ENCODE measurements at regions not wholly inside any gene's neighbourhood (a gene's known extent, or its start where the extent isn't known, plus 50 kb on each side); places are given as distances from the start of the nearest gene placed in this dataset.
"Not testable (repeated sequence)": the region's sequence is repeated elsewhere in the genome, so short reads cannot be mapped to it uniquely, and the experiment has no call there.

GRCh38 chr3:198096015-198096414 lies 136.0 kb downstream of the LMLN start:
- no peak for ATAC-seq
- no peak for TF ChIP-seq RARB (CRISPR knock-in tag; IDR thresholded peaks at IDR 0.05)
- no peak for TF ChIP-seq ZNF565 (CRISPR knock-in tag; conservative IDR thresholded peaks at IDR 0.05; ENCODE audit: low read depth)
- no peak for TF ChIP-seq ESRRG (CRISPR knock-in tag; IDR thresholded peaks at IDR 0.05)
- no peak for TF ChIP-seq PPARA (CRISPR knock-in tag; IDR thresholded peaks at IDR 0.05; ENCODE audit: borderline replicate concordance)
- TF ChIP-seq ZNF70 (CRISPR knock-in tag; IDR thresholded peaks at IDR 0.05), result no peak
- TF ChIP-seq SNAI2 (CRISPR knock-in tag; IDR thresholded peaks at IDR 0.05), result no peak
- TF ChIP-seq ZFP30 (CRISPR knock-in tag; IDR thresholded peaks at IDR 0.05), result no peak

GRCh38 chr3:198097048-198097447 lies 137.0 kb downstream of the LMLN start:
- no peak for ATAC-seq
- no peak for TF ChIP-seq ISL1 (CRISPR knock-in tag; IDR thresholded peaks at IDR 0.05)
- no peak for TF ChIP-seq ZNF565 (CRISPR knock-in tag; conservative IDR thresholded peaks at IDR 0.05; ENCODE audit: low read depth)
- TF ChIP-seq ZFP30 (CRISPR knock-in tag; IDR thresholded peaks at IDR 0.05), result no peak
- no peak for TF ChIP-seq ARNTL (CRISPR knock-in tag; IDR thresholded peaks at IDR 0.05; ENCODE audit: borderline replicate concordance, low read depth)
- TF ChIP-seq PPARA (CRISPR knock-in tag; IDR thresholded peaks at IDR 0.05; ENCODE audit: borderline replicate concordance), result no peak
- no peak for TF ChIP-seq CSDC2 (CRISPR knock-in tag; IDR thresholded peaks at IDR 0.05)
- no peak for TF ChIP-seq CREB5 (CRISPR knock-in tag; IDR thresholded peaks at IDR 0.05; ENCODE audit: low read depth)
- no peak for TF ChIP-seq ZFP3 (CRISPR knock-in tag; IDR thresholded peaks at IDR 0.05)
- TF ChIP-seq SNAI2 (CRISPR knock-in tag; IDR thresholded peaks at IDR 0.05), result no peak
- TF ChIP-seq CSRNP3 (CRISPR knock-in tag; IDR thresholded peaks at IDR 0.05), result no peak

- ATAC-seq, result not testable (repeated sequence)
These were observed 138.7 kb downstream of the LMLN start for GRCh38 chr3:198098661-198099081.

GRCh38 chr3:198103070-198103469 lies 143.1 kb downstream of the LMLN start:
- not testable (repeated sequence) for ATAC-seq

GRCh38 chr3:198106265-198106664 lies 146.2 kb downstream of the LMLN start:
- no peak for ATAC-seq
- TF ChIP-seq CSDC2 (CRISPR knock-in tag; IDR thresholded peaks at IDR 0.05) (no peak), TOX (CRISPR knock-in tag; IDR thresholded peaks at IDR 0.05; ENCODE audit: borderline replicate concordance) (no peak), POU6F1 (CRISPR knock-in tag; IDR thresholded peaks at IDR 0.05; ENCODE audit: borderline replicate concordance, low read depth) (no peak), TCF4 (CRISPR knock-in tag; IDR thresholded peaks at IDR 0.05; ENCODE audit: borderline replicate concordance) (no peak), CSRNP3 (CRISPR knock-in tag; IDR thresholded peaks at IDR 0.05) (no peak), BACH2 (CRISPR knock-in tag; IDR thresholded peaks at IDR 0.05; ENCODE audit: borderline replicate concordance) (no peak), ZNF565 (CRISPR knock-in tag; conservative IDR thresholded peaks at IDR 0.05; ENCODE audit: low read depth) (no peak), RARB (CRISPR knock-in tag; IDR thresholded peaks at IDR 0.05) (no peak)

GRCh38 chr3:198107840-198108734 lies 148.1 kb downstream of the LMLN start:
- no peak for TF ChIP-seq PATZ1 (CRISPR knock-in tag; IDR thresholded peaks at IDR 0.05; ENCODE audit: borderline replicate concordance)
- ATAC-seq, result no peak
